ENCODE measurements at regions not wholly inside any gene's neighbourhood (a gene's known extent, or its start where the extent isn't known, plus 50 kb on each side); places are given as distances from the start of the nearest gene placed in this dataset.

- TF ChIP-seq, protein P1, sequence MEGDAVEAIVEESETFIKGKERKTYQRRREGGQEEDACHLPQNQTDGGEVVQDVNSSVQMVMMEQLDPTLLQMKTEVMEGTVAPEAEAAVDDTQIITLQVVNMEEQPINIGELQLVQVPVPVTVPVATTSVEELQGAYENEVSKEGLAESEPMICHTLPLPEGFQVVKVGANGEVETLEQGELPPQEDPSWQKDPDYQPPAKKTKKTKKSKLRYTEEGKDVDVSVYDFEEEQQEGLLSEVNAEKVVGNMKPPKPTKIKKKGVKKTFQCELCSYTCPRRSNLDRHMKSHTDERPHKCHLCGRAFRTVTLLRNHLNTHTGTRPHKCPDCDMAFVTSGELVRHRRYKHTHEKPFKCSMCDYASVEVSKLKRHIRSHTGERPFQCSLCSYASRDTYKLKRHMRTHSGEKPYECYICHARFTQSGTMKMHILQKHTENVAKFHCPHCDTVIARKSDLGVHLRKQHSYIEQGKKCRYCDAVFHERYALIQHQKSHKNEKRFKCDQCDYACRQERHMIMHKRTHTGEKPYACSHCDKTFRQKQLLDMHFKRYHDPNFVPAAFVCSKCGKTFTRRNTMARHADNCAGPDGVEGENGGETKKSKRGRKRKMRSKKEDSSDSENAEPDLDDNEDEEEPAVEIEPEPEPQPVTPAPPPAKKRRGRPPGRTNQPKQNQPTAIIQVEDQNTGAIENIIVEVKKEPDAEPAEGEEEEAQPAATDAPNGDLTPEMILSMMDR (IDR thresholded peaks at IDR 0.05) = no peak
- TF ChIP-seq POLR2A (IDR thresholded peaks at IDR 0.05) (no peak), POLR2AphosphoS5 (IDR thresholded peaks at IDR 0.05) (no peak), EP300 (IDR thresholded peaks at IDR 0.05) (no peak)
These were observed 572.0 kb upstream of the PABPC4L start for GRCh38 chr4:134773497-134774000.

All from suprapubic skin (tissue), 4 donors.